NCI-H2227 treated with DMSO at 0.1 percent for 48 hours (cell line): ENCODE measurements at regions not wholly inside any gene's neighbourhood (a gene's known extent, or its start where the extent isn't known, plus 50 kb on each side); places are given as distances from the start of the nearest gene placed in this dataset.

Experiments used
- DNase-seq: peaks from one replicate; lab custom pipeline; 2025; lab: John Stamatoyannopoulos, UW

DNA sequence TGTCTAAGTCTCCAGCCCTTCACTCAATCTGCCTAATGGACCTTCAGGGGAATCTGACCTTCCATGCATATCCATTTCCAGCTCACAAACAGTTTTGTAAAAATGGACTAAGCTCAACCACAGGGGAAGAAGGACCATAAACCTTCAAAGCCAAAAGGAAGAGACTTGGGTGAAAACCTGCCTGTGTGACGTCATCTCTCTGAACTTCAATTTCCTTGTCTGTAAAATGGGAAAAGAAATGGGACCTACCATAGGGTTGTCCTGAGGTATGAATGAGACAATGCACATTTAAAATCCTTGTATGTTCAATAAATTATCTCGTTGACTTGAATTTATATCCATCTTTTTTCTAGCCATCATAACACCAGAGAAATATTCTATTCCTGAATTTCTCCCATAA lies 370.7 kb downstream of the INSC start:
- DNase-seq = no peak

DNA sequence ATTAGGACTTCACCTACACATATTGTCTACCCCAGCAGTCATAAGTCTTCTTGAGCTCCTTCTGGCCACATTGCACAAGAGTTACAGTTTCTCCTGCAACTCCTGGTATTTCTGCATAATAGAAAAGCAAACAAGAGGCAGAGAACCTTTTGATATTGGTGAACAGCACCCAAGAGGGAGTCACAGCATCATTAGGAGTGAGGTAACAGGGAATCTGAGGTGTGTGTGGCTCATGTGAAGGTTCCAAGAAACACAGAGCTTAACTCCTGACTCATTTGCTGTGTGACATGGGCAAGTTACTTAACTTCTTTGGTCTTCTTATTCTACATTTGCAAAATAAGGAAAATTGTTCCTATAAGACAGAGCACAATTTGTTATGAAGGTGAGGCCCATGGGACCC lies 374.6 kb downstream of the INSC start:
- no peak for DNase-seq

DNA sequence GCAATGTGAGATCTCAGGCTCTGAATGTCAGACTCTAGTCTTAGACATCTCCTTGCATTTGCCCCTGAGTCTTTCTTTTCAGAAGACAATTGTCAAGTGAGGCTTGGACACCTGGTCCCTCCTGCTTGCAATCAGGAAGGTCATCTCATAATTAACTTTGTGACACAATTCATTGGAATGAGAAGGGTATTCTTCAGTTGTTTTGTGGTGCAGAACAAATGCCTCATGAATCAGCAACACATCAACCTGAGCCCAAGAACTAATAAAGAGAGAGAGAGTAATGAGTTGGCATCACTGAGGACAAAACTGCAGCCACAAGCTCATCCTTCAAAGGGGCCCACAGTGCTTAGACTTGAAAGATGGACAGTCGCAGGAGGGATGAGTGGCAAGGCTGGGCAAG lies 375.8 kb downstream of the INSC start:
- DNase-seq = no peak

- no peak for DNase-seq
Measured at GRCh38 chr11:15493066-15493465, 378.3 kb downstream of the INSC start.

GRCh38 chr11:15493921-15494620 lies 379.3 kb downstream of the INSC start:
- DNase-seq = no peak

DNA sequence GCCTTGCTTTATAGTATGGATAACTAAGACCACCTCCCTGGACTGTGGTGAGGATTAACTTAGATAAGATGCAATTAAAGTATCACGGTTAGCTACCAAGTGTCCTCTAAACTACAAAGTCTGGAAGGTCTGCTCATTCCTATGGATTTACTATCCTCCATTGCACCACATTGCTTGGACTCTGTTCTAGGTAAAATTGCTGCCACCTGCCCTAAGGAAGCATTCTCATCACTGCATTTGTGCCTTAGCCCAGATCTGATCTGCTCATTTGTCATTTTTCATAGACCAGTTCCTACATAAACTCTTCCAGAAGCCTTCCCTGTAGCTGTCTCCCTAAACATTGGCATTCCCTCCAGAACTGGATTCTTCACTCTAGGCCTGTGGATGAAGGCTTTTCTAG lies 380.0 kb downstream of the INSC start:
- no peak for DNase-seq

- DNase-seq = no peak
Measured at GRCh38 chr11:15495462-15495861, 380.7 kb downstream of the INSC start.

DNA sequence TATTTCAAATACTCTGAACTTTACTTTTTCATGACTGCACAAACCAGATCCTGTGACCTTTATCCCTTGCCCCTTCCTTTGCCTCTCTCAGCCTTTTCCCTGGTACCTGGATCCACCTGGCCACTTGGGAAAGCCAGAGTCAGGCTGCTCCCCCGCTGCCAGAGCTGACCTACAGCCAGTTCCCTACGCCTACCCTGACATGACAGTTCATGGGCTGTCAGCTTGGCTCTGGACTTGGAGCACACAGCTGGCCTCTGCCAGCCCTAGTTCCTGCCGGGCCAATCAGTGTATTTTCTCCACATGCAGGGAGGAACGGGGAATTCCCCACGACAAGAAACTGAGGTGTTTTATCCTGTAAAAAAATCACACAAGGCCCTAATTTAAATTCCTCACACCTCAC lies 382.6 kb downstream of the INSC start:
- DNase-seq = no peak

DNA sequence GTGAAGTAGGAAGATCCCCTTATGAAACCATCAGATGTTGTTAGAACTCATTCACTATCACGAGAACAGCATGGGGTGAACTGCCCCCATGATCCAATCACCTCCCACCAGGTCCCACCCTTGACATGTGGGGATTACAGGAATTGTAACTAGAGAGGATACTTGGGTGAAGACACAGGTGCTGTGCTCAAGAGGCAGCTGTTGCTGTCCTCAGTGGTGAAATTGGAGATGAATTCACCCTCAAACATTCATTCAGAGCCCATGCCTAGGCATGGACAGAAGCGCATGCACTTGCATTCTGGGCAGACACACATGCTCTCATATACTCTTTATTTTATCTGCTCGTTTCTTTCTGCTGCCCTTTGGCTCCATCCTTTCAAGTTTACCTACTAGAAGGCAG lies 385.0 kb downstream of the INSC start:
- no peak for DNase-seq

DNA sequence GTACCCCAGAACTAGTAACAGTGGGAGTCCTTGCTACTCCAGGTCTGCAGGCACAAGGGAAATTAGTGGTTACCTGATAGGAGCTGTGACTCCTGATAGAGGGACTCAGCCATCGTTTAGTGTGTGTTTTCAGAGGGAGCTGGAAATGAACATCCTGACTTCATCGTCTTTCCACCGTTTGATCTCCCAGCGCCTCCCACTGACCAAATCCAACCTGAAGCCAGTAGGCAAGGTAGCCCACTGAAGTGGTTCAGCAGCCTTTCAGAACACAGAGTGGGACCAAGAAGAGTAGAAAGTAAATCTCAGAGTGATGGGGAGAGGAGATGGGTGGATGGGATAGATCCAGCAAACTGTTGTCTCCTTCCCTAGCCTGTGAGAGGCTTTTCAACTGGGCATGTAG lies 385.9 kb downstream of the INSC start:
- no peak for DNase-seq

DNA sequence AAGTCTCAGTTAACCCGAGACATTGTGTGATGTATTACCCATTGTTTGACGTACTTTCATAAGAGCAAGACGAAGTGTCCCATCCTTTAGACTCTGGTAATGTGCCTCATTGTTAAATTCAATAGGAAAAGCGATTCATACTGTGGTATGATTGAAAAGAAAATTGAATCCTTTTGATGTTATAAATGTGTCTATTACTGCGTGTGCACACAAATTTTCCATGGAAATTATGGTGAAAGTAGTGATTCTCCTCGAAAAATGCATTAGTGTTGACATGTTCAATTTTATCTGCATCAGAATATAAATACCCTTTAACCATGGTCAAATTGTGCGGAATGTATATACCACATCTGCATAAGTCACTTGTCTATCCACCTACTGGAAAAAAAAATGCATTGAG lies 386.8 kb downstream of the INSC start:
- no peak for DNase-seq

DNA sequence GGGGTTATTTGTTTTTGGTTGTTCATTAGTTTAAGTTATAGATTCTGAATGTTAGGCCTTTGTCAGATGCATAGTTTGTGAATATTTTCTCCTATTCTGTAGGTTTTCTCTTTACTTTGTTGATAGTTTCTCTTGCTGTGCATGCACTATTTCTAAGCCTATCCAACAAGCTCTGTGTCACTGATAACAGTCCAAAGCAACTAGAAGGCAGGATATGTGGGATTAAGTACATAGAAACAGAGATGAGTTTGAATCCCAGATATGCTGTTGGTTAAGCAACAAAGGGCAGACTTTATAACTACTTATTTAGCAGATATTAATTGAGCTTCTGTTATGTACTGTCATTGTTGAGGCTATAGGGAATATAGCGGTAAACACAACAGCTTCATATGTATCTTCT lies 390.4 kb downstream of the INSC start:
- DNase-seq = no peak

DNA sequence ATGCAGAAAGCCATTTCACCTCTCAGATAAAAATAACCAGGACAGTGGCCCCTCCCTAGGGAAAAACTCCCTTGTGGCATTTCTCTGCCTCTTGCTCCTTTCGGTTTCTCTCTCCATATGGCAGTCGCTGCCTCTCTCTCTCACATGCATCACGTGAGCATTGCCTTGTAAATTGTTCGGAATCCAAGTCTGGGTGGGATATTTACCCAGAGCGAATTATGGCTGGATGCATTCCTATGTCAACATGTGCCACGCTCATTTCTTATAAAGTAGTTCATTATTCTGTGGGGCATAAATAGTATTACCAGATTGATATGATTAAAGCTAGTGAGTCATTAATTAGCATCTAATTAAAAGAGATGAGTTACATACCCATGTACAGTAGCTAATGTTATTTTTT lies 392.9 kb downstream of the INSC start:
- DNase-seq = no peak

- no peak for DNase-seq
Measured at GRCh38 chr11:15509082-15509481, 394.4 kb downstream of the INSC start.

DNA sequence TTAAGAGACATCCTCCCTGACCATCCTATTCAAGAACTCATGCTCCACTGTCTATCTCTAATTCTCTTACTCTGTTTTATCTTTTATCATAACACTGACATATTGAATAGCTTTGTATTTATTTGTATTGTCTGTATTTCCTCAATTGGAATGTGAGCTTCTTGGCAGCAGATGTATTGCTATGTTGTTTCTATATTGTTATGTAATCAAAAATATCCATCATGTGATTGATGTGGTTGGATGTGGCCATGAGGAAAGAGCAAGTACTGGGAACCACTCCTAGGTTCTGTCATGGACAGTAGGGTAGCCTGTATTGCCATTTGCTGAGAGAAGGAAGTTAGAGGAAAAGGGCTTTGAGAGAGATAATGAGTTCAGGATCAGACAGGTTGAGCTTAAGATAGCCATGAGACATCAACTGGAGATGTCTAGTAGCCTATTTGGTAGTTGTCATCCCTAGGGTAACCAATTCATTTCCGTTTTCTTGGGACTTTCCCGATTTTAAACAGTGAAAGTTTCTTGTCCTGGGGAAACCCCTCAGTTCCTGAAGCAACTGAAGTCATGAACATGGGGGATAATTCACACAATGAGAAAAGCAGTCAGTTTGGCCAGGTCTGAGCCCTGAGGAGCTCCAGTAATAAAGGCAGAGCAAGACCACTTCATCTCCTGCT lies 404.5 kb downstream of the INSC start:
- no peak for DNase-seq

DNA sequence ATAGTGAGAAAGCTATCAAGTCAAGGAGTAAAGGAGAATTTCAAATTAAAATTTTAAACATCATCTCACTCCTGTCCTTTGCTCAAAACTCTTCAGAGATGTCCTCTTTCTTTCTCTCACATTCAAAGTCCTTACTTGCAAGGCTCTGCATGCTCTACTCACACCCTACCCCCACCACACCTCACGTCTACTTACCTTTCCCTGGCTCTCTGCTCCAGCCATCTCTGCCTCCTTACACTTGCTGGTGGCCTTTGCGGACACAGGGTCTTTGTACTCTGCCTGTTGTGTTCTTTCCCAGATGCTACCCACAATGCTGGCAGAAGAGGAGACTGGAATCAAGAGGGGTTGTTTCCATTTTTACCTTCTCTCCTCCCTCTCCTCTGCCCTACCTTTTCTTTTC lies 405.2 kb downstream of the INSC start:
- no peak for DNase-seq

DNA sequence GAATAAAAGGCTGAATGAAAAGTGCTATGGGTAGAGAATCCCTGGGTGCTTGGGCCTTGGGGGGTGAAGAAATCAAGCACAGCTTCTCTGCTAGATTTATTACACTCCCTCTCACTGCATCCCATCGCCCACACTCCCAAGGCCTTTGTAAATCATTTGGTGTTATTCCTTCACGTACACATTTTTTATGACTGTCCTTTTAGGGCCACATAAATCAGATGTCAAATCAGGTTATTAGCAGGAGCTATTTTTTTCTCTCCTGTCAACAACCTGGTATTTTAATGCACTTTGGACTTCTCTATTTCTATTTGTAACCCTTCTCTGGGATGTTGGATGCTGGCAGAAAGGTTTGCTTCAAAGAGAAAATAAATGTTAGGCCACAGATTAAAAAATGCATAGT lies 408.8 kb downstream of the INSC start:
- peak; percentile 7 for DNase-seq

GRCh38 chr11:15525582-15525981 lies 410.9 kb downstream of the INSC start:
- DNase-seq = no peak

DNA sequence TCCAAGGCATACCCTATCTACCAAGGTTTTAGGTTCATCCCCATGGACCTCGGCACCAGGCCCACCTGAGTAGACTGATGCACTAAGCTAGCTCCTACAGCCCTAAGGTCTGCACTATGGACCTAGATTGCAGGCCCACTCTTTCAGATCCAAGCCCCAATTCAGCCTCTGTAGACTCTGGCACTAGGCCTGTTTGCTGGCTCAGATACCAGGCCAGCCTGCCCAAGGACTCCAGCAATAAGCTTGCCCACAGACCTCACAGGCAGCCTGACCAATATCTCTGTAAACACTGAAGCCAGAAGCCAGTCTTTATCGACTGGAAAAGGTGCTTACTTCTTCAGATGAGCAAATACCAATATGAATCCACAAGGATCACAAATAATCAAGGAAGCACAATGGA lies 411.3 kb downstream of the INSC start:
- no peak for DNase-seq

DNA sequence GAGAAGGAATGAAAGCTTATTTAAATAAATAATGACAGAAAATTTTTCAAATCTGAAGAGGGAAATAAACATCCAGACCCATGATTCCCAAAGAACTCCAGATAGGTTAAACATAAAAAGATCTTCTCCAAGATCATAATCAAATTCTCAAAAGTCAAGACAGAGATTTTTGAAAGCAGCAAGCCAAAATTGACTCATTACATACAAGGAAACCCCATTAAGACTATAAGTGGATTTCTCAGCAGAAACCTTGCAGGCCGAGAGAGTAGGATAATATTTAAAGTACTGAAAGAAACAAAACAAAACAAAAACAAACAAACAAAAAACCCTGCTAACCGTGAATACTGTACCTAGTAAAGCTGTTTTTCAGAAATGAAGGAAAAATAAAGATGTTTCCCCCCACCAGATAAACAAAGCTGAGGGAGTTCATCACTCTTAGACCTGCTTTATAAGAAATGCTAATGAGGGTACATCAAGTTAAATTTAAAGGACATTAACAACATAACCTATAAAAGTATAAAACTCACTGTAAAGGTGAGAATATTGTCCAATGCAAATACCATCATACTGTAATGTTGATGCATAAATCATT lies 412.2 kb downstream of the INSC start:
- DNase-seq = no peak

DNA sequence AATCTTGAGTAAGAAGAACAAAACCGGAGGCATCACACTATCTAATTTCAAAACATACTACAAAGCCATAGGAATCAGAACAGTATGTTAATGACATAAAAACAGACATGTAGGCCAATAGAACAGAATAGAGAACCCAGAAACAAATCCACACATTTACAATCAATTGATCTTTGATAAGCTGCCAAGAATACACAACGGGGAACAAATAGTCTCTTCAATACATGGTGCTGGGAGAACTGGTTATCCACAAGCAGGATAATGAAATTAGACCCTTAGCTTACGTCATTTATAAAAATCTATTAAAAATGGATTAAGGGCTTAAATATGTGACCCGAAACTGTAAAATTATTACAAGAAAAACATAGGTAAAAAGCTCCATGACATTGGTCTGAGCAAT lies 417.7 kb downstream of the INSC start:
- no peak for DNase-seq

DNA sequence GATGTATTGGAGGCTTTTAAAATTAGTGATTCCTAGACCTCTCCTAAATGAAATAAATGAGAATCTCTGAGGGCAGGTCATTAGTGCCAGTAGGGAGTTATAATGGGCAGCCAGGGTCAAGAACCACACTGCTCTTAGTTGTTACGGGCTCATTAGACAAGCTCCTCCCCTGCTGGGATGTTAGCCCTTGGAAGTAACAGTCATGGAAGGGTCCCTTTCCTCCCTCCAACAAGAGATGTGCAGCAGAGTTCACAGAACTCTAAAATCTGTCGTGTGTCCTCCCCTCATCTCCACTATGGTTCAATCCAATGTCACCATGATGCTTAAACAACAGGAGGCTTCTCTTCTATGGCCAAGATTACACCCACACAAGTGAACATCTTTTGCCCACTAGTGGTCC lies 419.5 kb downstream of the INSC start:
- no peak for DNase-seq

DNA sequence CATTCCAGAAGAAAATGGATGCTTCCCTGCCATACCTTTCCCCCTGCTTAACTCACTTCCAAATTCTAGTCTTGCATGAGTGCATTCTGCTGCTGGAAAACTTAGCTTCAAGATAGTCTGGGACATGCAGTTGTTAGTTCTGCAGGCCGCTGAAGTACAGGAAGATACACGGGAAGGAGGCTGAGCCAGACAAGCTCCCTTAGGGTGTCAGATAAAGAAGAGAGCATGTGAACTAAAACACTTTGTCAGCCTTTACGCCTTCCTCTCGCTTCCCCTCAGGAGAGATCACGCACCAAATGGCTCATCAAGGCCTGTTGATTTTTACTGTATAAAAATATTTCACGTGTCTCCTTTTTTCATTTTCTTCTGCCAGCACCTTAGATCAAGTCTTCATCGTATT lies 420.7 kb downstream of the INSC start:
- no peak for DNase-seq

- DNase-seq = no peak
Measured at GRCh38 chr11:15536438-15536837, 421.7 kb downstream of the INSC start.
